ENCODE measurements at regions not wholly inside any gene's neighbourhood (a gene's known extent, or its start where the extent isn't known, plus 50 kb on each side); places are given as distances from the start of the nearest gene placed in this dataset.
"Not testable (repeated sequence)": the region's sequence is repeated elsewhere in the genome, so short reads cannot be mapped to it uniquely, and the experiment has no call there.

GRCh38 chr1:78715181-78715661 lies 65.6 kb downstream of the IFI44 start:
- no peak for DNase-seq

GRCh38 chr1:78716186-78716585 lies 66.6 kb downstream of the IFI44 start:
- no peak for DNase-seq

- no peak for DNase-seq
These were observed 68.9 kb downstream of the IFI44 start for GRCh38 chr1:78718566-78718965.

- no peak for DNase-seq
These were observed 71.5 kb downstream of the IFI44 start for GRCh38 chr1:78721136-78721535.

GRCh38 chr1:78722105-78722504 lies 72.5 kb downstream of the IFI44 start:
- DNase-seq = no peak

GRCh38 chr1:78722521-78722920 lies 72.9 kb downstream of the IFI44 start:
- DNase-seq = no peak

- DNase-seq = no peak
These were observed 73.3 kb downstream of the IFI44 start for GRCh38 chr1:78722947-78723346.

- no peak for DNase-seq
These were observed 77.1 kb downstream of the IFI44 start for GRCh38 chr1:78726686-78727085.

GRCh38 chr1:78728359-78728758 lies 78.7 kb downstream of the IFI44 start:
- DNase-seq = no peak

- DNase-seq = no peak
These were observed 80.4 kb downstream of the IFI44 start for GRCh38 chr1:78730054-78730453.

GRCh38 chr1:78731674-78732073 lies 82.0 kb downstream of the IFI44 start:
- no peak for DNase-seq

- DNase-seq = no peak
These were observed 87.6 kb downstream of the IFI44 start for GRCh38 chr1:78737241-78737640.

GRCh38 chr1:78743626-78744025 lies 94.0 kb downstream of the IFI44 start:
- DNase-seq = no peak

GRCh38 chr1:78745111-78745510 lies 95.5 kb downstream of the IFI44 start:
- DNase-seq = no peak

- DNase-seq = not testable (repeated sequence)
These were observed 104.0 kb downstream of the IFI44 start for GRCh38 chr1:78753679-78754078.

- DNase-seq = no peak
These were observed 106.4 kb downstream of the IFI44 start for GRCh38 chr1:78755986-78756385.

GRCh38 chr1:78758506-78758905 lies 108.9 kb downstream of the IFI44 start:
- no peak for DNase-seq

- no peak for DNase-seq
These were observed 110.2 kb downstream of the IFI44 start for GRCh38 chr1:78759881-78760280.

GRCh38 chr1:78760858-78761257 lies 111.2 kb downstream of the IFI44 start:
- DNase-seq = no peak

- no peak for DNase-seq
These were observed 112.5 kb downstream of the IFI44 start for GRCh38 chr1:78762113-78762512.

GRCh38 chr1:78765489-78765888 lies 115.9 kb downstream of the IFI44 start:
- DNase-seq = no peak

GRCh38 chr1:78779831-78780230 lies 130.2 kb downstream of the IFI44 start:
- DNase-seq = no peak

GRCh38 chr1:78787544-78787943 lies 137.9 kb downstream of the IFI44 start:
- DNase-seq = no peak

GRCh38 chr1:78790174-78790573 lies 140.5 kb downstream of the IFI44 start:
- no peak for DNase-seq

GRCh38 chr1:78792756-78793155 lies 143.1 kb downstream of the IFI44 start:
- DNase-seq = no peak

Data from SHP77 (cell line).